Stimulated activated CD8-positive, alpha-beta memory T cell treated with anti-CD3 and anti-CD28 coated beads, Interleukin-7, amount 100 ng/mL, for 48 hours (primary cell): ENCODE measurements at regions not wholly inside any gene's neighbourhood (a gene's known extent, or its start where the extent isn't known, plus 50 kb on each side); places are given as distances from the start of the nearest gene placed in this dataset.
A peak's percentile ranks its signal among the peaks of the same experiment; 100 is the strongest.

ENCODE experiments used
- DNase-seq, 2 donors: peaks; one replicate each; pipeline ENCODE4 v3.0.0-alpha.2; 2020; ENCODE audit warnings: low read depth in 1 of 2; ENCODE audit errors: extremely low read depth in 1 of 2

- no peak for DNase-seq
Measured at GRCh38 chr5:77157732-77158532, 52.5 kb upstream of the PDE8B start.

- no peak for DNase-seq
Measured at GRCh38 chr5:77156379-77156778, 54.1 kb upstream of the PDE8B start.

GRCh38 chr5:77155179-77155785 is 55.2 kb upstream of the PDE8B start:
- no peak for DNase-seq

GRCh38 chr5:77152441-77152840 is 58.0 kb upstream of the PDE8B start:
- DNase-seq: no peak

- no peak for DNase-seq
Measured at GRCh38 chr5:77151501-77151900, 59.0 kb upstream of the PDE8B start.

- DNase-seq: no peak
Measured at GRCh38 chr5:77146896-77147295, 59.8 kb upstream of the ZBED3 start.

GRCh38 chr5:77145666-77146065 is 58.6 kb upstream of the ZBED3 start:
- no peak for DNase-seq

GRCh38 chr5:77144837-77145139 is 57.7 kb upstream of the ZBED3 start:
- DNase-seq: no peak

GRCh38 chr5:77143998-77144836 is 57.1 kb upstream of the ZBED3 start:
- DNase-seq: peak in 1 of 2 donors; percentile 42

GRCh38 chr5:77140350-77140749 is 53.3 kb upstream of the ZBED3 start:
- no peak for DNase-seq

GRCh38 chr5:77139001-77139400 is 51.9 kb upstream of the ZBED3 start:
- no peak for DNase-seq
